VCaP (cell line): ENCODE measurements at regions not wholly inside any gene's neighbourhood (a gene's known extent, or its start where the extent isn't known, plus 50 kb on each side); places are given as distances from the start of the nearest gene placed in this dataset.

Experiments
- H3K27ac ChIP-seq: fragments of 450-650 bp; 2 replicates; pipeline ENCODE4 v1.5.1; 2017
- TF ChIP-seq, protein P1 (sequence below): fragments of 450-650 bp; conservative IDR thresholded peaks from 2 replicates; pipeline ENCODE4 v1.5.1; 2017; ENCODE audit warnings: mild to moderate bottlenecking, moderate library complexity

DNA sequence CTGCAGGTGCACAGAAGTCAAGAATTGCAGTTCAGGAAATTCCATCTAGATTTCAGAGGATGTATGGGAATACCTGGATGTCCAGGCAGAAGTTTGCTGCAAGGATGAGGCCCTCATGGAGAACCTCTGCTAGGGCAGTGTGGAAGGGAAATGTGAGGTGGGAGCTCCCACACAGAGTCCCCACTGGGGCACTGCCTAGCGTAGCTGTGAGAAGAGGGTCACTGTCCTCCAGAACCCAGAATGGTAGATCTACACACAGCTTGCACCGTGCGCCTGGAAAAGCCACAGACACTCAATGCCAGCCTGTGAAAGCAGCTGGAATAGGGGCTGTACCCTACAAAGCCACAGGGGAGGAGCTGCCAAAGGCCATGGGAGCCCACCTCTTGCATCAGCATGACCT, 681.4 kb downstream of the EPHA7 start:
- TF ChIP-seq, protein P1, sequence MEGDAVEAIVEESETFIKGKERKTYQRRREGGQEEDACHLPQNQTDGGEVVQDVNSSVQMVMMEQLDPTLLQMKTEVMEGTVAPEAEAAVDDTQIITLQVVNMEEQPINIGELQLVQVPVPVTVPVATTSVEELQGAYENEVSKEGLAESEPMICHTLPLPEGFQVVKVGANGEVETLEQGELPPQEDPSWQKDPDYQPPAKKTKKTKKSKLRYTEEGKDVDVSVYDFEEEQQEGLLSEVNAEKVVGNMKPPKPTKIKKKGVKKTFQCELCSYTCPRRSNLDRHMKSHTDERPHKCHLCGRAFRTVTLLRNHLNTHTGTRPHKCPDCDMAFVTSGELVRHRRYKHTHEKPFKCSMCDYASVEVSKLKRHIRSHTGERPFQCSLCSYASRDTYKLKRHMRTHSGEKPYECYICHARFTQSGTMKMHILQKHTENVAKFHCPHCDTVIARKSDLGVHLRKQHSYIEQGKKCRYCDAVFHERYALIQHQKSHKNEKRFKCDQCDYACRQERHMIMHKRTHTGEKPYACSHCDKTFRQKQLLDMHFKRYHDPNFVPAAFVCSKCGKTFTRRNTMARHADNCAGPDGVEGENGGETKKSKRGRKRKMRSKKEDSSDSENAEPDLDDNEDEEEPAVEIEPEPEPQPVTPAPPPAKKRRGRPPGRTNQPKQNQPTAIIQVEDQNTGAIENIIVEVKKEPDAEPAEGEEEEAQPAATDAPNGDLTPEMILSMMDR: no peak
- no peak overlapping the region for H3K27ac ChIP-seq

DNA sequence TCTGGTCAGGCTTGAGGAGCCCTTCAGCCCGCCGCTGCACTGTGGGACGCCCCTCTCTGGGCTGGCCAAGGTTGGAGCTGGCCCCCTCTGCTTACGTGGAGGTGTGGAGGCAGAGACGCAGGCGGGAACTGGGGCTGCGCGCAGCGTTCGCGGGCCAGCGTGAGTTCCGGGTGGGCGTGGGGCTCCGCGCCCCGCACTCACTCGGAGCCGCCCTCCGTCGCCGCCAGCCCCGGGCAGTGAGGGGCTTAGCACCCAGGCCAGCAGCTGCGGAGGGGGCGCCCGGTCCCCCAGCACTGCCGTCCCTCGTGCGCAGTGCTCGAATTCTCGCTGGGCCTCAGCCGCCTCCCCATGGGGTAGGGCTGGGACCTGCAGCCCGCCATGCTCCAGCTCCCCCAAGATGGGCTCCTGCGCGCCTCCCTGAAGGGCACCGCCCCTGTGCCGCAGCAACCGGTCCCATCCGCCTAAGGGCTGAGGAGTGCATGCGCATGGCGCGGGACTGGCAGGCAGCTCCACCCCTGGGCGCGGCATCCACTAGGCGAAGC, 695.9 kb downstream of the EPHA7 start:
- TF ChIP-seq, protein P1: 0 out of 2 replicates have a peak, but pooled peaks have one; percentile 5

DNA sequence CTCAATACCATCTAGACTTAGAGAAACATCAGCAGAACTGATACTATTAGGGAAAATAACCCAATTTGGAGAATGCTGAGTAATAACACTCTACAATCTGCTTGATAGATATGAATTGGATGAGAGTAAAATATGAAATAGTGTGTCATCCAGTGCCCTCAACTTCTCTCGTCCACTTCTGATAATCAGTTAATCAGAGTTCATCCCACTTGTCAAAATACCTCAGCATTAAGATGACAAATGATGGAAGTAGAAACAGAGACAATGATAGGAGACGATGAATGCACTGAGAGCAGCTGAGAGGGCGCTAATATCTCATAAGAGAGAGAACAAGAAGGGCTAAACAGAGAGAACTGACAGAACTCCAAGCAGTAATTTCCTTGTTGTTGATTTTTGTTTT, 699.6 kb downstream of the EPHA7 start:
- TF ChIP-seq, protein P1: no peak

More for the DNA sequence above, 695.9 kb downstream of the EPHA7 start:
- H3K27ac ChIP-seq: peak overlapping the region; percentile 67

DNA sequence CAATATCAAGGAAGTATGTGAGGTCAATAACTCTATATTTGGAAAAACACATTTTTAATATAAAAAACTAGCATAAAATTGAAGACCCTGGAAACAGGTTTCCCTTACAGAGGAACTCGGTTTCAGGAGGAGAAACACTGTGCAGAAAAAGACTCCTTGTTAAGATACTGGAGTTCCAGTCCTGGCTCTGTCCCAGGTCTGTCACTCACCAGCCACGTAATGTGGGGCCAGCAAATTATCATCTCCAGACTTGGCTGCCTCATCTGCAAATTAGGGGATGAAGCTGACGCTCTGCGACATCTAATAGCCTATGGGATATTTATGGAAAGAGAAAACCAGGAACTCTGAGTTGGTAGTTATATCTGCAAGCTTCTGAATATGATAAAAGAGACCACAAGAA, 702.7 kb downstream of the EPHA7 start:
- H3K27ac ChIP-seq: no peak overlapping the region
- TF ChIP-seq, protein P1: no peak

More for the DNA sequence above, 699.6 kb downstream of the EPHA7 start:
- H3K27ac ChIP-seq: no peak overlapping the region

DNA sequence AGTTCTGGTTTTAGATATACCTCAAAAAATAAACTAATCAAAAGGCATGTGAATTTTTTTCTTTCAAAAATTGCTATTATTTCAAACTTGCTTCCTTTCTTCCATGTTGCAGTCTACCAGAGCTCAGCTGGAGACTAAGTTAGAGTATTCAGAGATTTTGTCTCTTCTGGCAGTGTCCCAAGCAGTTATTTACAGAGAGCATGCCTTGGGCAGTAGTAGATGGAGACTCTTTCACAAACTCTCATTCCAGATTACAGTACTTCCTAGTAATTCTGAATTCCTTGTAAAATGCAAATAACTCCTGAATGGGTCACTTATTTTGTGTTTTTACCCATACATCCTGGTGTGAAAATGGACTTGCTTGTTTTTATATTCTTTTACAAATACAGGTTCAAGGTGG, 703.4 kb downstream of the EPHA7 start:
- TF ChIP-seq, protein P1: no peak
- H3K27ac ChIP-seq: no peak overlapping the region

DNA sequence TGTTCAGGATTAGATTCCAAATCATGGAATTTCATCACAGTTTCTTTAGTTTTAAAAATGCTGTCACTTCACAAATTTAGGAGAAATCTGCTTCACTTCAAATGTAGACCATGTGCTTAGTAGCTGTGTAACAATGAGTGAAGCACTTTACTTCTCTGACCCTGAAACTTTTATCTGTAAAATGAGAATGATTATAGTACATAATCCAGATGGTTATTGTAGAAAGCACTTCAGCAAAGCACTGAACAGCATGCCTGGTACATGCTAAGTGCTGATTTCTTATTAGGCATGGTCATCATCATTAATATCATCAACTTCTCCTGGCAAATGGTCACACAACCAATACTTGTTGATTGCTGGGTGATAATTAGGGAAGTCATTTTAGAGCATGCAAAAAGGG, 705.0 kb downstream of the EPHA7 start:
- TF ChIP-seq, protein P1: no peak
- no peak overlapping the region for H3K27ac ChIP-seq

DNA sequence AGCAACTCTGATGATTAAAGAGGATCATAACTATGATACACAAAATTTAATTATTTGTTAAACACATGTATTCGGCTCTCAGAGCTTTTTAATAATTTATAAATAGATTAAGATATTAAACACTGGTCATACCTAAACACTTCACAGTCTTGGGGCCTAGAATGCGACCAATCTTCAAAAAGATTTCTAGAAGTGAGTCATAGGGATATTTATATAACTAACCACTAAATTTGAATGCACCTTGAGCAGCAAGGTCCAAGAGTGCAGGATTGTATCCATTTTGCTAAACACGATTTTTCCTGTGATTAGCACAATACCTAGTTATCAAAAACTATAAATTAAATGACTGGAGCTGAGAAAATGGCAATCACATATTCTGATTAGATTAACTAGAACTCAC, 709.3 kb downstream of the EPHA7 start:
- TF ChIP-seq, protein P1: no peak
- no peak overlapping the region for H3K27ac ChIP-seq
